DOHH2 (cell line): ENCODE measurements at regions not wholly inside any gene's neighbourhood (a gene's known extent, or its start where the extent isn't known, plus 50 kb on each side); places are given as distances from the start of the nearest gene placed in this dataset.

Experiments
- H3F3A ChIP-seq: fragments of 200-600 bp; sonication (generic), shearing (Covaris generic); 2 replicates; pipeline ENCODE4 v1.6.0; 2016; ENCODE audit warnings: antibody characterized with exemption, mild to moderate bottlenecking; ENCODE audit not compliant: control insufficient read depth, insufficient read depth
- H3K27ac ChIP-seq: fragments of 200-600 bp; sonication (generic); 2 replicates; pipeline ENCODE4 v1.5.1; 2014; ENCODE audit warnings: low read depth, mild to moderate bottlenecking, low read length, moderate library complexity
- H3K27me3 ChIP-seq: fragments of 200-600 bp; sonication (generic); 2 replicates; pipeline ENCODE4 v1.6.1; 2014; ENCODE audit warnings: mild to moderate bottlenecking, low read length, mixed read lengths; ENCODE audit not compliant: control insufficient read depth
- H3K36me3 ChIP-seq: fragments of 200-600 bp; sonication (generic); 2 replicates; pipeline ENCODE4 v1.6.1; 2014; ENCODE audit warnings: mild to moderate bottlenecking, low read length, moderate library complexity, mixed read lengths; ENCODE audit not compliant: control insufficient read depth
- H3K4me1 ChIP-seq: fragments of 200-600 bp; sonication (generic); 2 replicates; pipeline ENCODE4 v1.6.1; 2014; ENCODE audit warnings: mild to moderate bottlenecking, low read length, mixed read lengths; ENCODE audit not compliant: control insufficient read depth
- H3K4me2 ChIP-seq: fragments of 200-600 bp; sonication (generic); 2 replicates; pipeline ENCODE4 v1.6.0; 2014; ENCODE audit warnings: mild to moderate bottlenecking, low read length, moderate library complexity
- H3K4me3 ChIP-seq: fragments of 200-600 bp; sonication (generic); 2 replicates; pipeline ENCODE4 v1.5.1; 2014; ENCODE audit warnings: mild to moderate bottlenecking, low read length, mixed read lengths
- H3K79me2 ChIP-seq: fragments of 200-600 bp; sonication (generic); 2 replicates; pipeline ENCODE4 v1.6.1; 2014; ENCODE audit warnings: mild to moderate bottlenecking, low read length, mixed read lengths; ENCODE audit not compliant: control insufficient read depth
- H3K9me2 ChIP-seq: fragments of 200-600 bp; sonication (generic); replicated peaks from 2 replicates; pipeline ENCODE4 v1.6.1; 2014; ENCODE audit warnings: mild to moderate bottlenecking, low read length, mixed read lengths; ENCODE audit not compliant: control insufficient read depth
- H3K9me3 ChIP-seq: fragments of 200-600 bp; sonication (generic); 2 replicates; pipeline ENCODE4 v1.6.1; 2014; ENCODE audit warnings: antibody characterized with exemption, low read length, mixed read lengths; ENCODE audit not compliant: control insufficient read depth, insufficient read depth
- H4K20me1 ChIP-seq: fragments of 200-600 bp; sonication (generic); 2 replicates; pipeline ENCODE4 v1.6.0; 2014; ENCODE audit warnings: low read depth, mild to moderate bottlenecking, antibody characterized with exemption, low read length, moderate library complexity; ENCODE audit not compliant: control insufficient read depth, insufficient read depth
- CTCF ChIP-seq: fragments of 200-600 bp; sonication (generic); IDR thresholded peaks from one replicate; pipeline ENCODE4 v1.5.1; 2014; ENCODE audit warnings: antibody characterized with exemption, mild to moderate bottlenecking, low read depth, low read length; ENCODE audit not compliant: poor library complexity, severe bottlenecking
- EZH2phosphoT487 ChIP-seq: fragments of 200-600 bp; sonication (generic); IDR thresholded peaks from 2 replicates; pipeline ENCODE4 v1.6.1; 2017; ENCODE audit warnings: borderline replicate concordance, mild to moderate bottlenecking, antibody characterized with exemption, low read length, moderate library complexity, mixed read lengths

GRCh38 chr2:6564326-6564725 lies 301.4 kb downstream of the CMPK2 start:
- Histone ChIP-seq H3K36me3 (no peaks in the 10 kb centered on the region), H4K20me1 (no peaks in the 10 kb centered on the region), H3K9me3 (no peaks in the 10 kb centered on the region), H3K4me3 (no peak overlapping the region), H3K27me3 (no peaks in the 10 kb centered on the region), H3K4me1 (no peaks in the 10 kb centered on the region), H3K79me2 (no peaks in the 10 kb centered on the region), H3F3A (no peaks in the 10 kb centered on the region), H3K9me2 (no peaks in the 10 kb centered on the region), H3K4me2 (no peak overlapping the region), H3K27ac (no peak overlapping the region)
- no peak for TF ChIP-seq EZH2phosphoT487
- no peak for TF ChIP-seq CTCF

DNA sequence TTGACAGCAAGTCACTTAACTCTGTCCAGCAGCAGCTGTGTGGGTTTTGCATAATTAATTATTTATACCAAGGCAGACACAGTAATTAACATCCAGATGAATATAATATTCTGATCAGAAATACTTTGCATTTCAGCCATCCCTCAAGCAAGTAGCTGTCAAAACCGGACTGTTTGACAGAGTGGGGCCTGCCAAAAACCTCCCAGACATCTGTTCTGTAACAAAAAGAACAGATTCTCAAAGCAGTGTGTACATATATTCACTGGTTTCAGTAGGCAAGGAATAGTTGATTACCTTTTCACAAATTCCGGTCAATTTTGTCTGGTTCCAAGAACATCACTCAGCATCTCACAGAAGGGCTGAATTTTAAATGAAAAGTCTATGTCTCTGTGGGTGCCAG lies 291.6 kb downstream of the CMPK2 start:
- Histone ChIP-seq H3K4me2 (no peak overlapping the region), H3K27ac (no peak overlapping the region), H3K79me2 (no peaks in the 10 kb centered on the region), H3K36me3 (no peaks in the 10 kb centered on the region), H3F3A (no peaks in the 10 kb centered on the region), H3K4me1 (no peaks in the 10 kb centered on the region), H4K20me1 (no peaks in the 10 kb centered on the region), H3K9me2 (no peaks in the 10 kb centered on the region), H3K27me3 (no peaks in the 10 kb centered on the region), H3K9me3 (peaks cover 3% of the 10 kb centered on the region; the same call in 1 of the 2 replicates), H3K4me3 (no peak overlapping the region)
- TF ChIP-seq EZH2phosphoT487 (no peak), CTCF (no peak)

DNA sequence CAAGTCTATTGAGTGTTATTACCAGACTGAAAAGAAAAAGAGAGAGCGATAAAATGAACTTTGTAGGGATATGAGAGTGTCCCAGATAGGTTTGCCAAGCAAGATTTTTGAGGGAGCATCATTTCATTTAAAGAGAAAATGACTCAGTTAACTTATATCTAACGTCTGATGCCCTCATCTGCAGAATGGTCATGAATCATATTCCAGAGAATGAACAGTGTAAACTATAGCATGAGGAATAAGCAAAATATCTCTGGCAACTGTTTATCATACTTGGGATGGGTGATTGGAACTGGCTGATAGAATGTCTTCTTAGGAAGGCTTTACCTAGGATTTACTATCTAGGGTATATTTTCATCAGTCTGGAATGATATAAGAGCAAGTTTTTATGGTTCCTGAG lies 289.4 kb downstream of the CMPK2 start:
- Histone ChIP-seq H3K27ac (no peak overlapping the region), H3K27me3 (no peaks in the 10 kb centered on the region), H3K36me3 (no peaks in the 10 kb centered on the region), H4K20me1 (no peaks in the 10 kb centered on the region), H3K4me3 (no peak overlapping the region), H3K9me3 (no peaks in the 10 kb centered on the region), H3F3A (no peaks in the 10 kb centered on the region), H3K9me2 (no peaks in the 10 kb centered on the region), H3K4me2 (no peak overlapping the region), H3K79me2 (no peaks in the 10 kb centered on the region), H3K4me1 (no peaks in the 10 kb centered on the region)
- no peak for TF ChIP-seq CTCF

- no peaks in the 10 kb centered on the region for H3K79me2 ChIP-seq
- no peaks in the 10 kb centered on the region for H4K20me1 ChIP-seq
- H3K36me3 ChIP-seq = no peaks in the 10 kb centered on the region
- no peaks in the 10 kb centered on the region for H3K4me1 ChIP-seq
- no peak overlapping the region for H3K4me2 ChIP-seq
- no peaks in the 10 kb centered on the region for H3K9me2 ChIP-seq
- no peak overlapping the region for H3K27ac ChIP-seq
- H3K4me3 ChIP-seq = no peak overlapping the region
- H3K9me3 ChIP-seq = no peaks in the 10 kb centered on the region
- no peak for TF ChIP-seq CTCF
- TF ChIP-seq EZH2phosphoT487 = no peak
- H3F3A ChIP-seq = no peaks in the 10 kb centered on the region
- no peaks in the 10 kb centered on the region for H3K27me3 ChIP-seq
Observed at GRCh38 chr2:6577960-6578359, 287.7 kb downstream of the CMPK2 start.
